Adrenal gland (tissue), 9 donors: ENCODE measurements at regions not wholly inside any gene's neighbourhood (a gene's known extent, or its start where the extent isn't known, plus 50 kb on each side); places are given as distances from the start of the nearest gene placed in this dataset.
"Not testable (repeated sequence)": the region's sequence is repeated elsewhere in the genome, so short reads cannot be mapped to it uniquely, and the experiment has no call there.

Experiments
- DNase-seq, 7 donors: peaks; one replicate each; pipeline ENCODE4 v3.0.0-alpha.2; 2019 to 2020
- H3K27ac ChIP-seq, 5 donors: fragments of 200-600 bp; sonication (generic) in 4 of 5; 1 replicate in 3 of 5; 2 replicates in 2 of 5; pipeline versions ENCODE4 v1.5.1 to v1.8.0; 2016 to 2020; ENCODE audit warnings: mild to moderate bottlenecking in 1 of 5
- H3K27me3 ChIP-seq: fragments of 200-600 bp; 2 replicates; pipeline ENCODE4 v1.8.0; 2021
- H3K36me3 ChIP-seq, 2 donors: fragments of 200-600 bp; replicated peaks in 1 of 2; 1 replicate in 1 of 2; 2 replicates in 1 of 2; pipeline versions ENCODE4 v1.5.1 to v1.8.0; 2018 to 2022
- H3K4me1 ChIP-seq, 2 donors: fragments of 200-600 bp; replicated peaks in 1 of 2; 1 replicate in 1 of 2; 2 replicates in 1 of 2; pipeline versions ENCODE4 v1.5.1 to v1.8.0; 2018 to 2021
- H3K4me3 ChIP-seq, 4 donors: fragments of 200-600 bp; sonication (generic) in 3 of 4; one replicate each; pipeline ENCODE4 v1.5.1; 2016 to 2018
- H3K9me3 ChIP-seq, 3 donors: fragments of 200-600 bp; sonication (generic) in 1 of 3; replicated peaks in 1 of 3; 1 replicate in 2 of 3; 2 replicates in 1 of 3; pipeline versions ENCODE4 v1.5.1 to v1.8.0; 2016 to 2021
- CTCF ChIP-seq, 6 experiments: fragments of 450-650 bp in 4 of 6; fragments of 200-600 bp in 2 of 6; sonication (generic) in 1 of 6; IDR thresholded peaks; 1 replicate in 5 of 6; 2 replicates in 1 of 6; pipeline versions ENCODE4 v1.5.1 to v1.8.0; 2016 to 2021; ENCODE audit warnings: antibody characterized with exemption in 6 of 6, mild to moderate bottlenecking in 2 of 6, moderate library complexity in 1 of 6
- POLR2A ChIP-seq, 2 donors: fragments of 450-650 bp; IDR thresholded peaks; one replicate each; pipeline ENCODE4 v1.6.1; 2017; ENCODE audit warnings: antibody characterized with exemption in 2 of 2, mild to moderate bottlenecking in 2 of 2, moderate library complexity in 1 of 2
- WGBS, 4 donors: extraction: QIAGEN DNeasy Blood & Tissue Kit in 2 of 4; methylation state at CpG; one replicate each; pipeline versions ENCODE4 v1.1.5 to v1.1.7; 2013 to 2017; 5-methylcytosine and 5-hydroxymethylcytosine counted together
- intact Hi-C, 2 donors: fragments of 100-400 bp; cut with DNase I; formaldehyde crosslinking; loops; one replicate each; pipeline versions ENCODE4 v1.14.1 to v1.15.0; 2022 to 2023
- donor health status: healthy with polysubstance abuse.
- donor health status: Bipolar disorder and iron deficiency.
- donor health status: DM: yes; HTN: yes; CAD: no.
- donor health status: DM: no; HTN: no; CAD: no.
- donor health status: DM: no; HTN: no; CAD: no.

GRCh38 chr2:192628017-192628416, 433.3 kb upstream of the TMEFF2 start:
- no peak for DNase-seq
- no peaks in the 10 kb centered on the region for H3K9me3 ChIP-seq
- WGBS, 4 donors: 83 to 94% (median 90%) methylated on average over 2 of the region's 2 CpGs
- H3K36me3 ChIP-seq: no peaks in the 10 kb centered on the region
- H3K4me1 ChIP-seq: no peaks in the 10 kb centered on the region
- no peak overlapping the region for H3K4me3 ChIP-seq
- no peaks in the 10 kb centered on the region for H3K27me3 ChIP-seq
- TF ChIP-seq CTCF (IDR thresholded peaks at IDR 0.05): no peak
- no peak for TF ChIP-seq POLR2A (IDR thresholded peaks at IDR 0.05)
- no peak overlapping the region for H3K27ac ChIP-seq
- intact Hi-C loops: no loop called here

GRCh38 chr2:192615105-192615504, 420.4 kb upstream of the TMEFF2 start:
- intact Hi-C loops: no loop called here
- TF ChIP-seq POLR2A (IDR thresholded peaks at IDR 0.05) (no peak), CTCF (IDR thresholded peaks at IDR 0.05) (no peak)
- Histone ChIP-seq H3K27ac (no peak overlapping the region), H3K4me1 (no peaks in the 10 kb centered on the region), H3K4me3 (no peak overlapping the region), H3K36me3 (no peaks in the 10 kb centered on the region), H3K9me3 (no peaks in the 10 kb centered on the region), H3K27me3 (no peaks in the 10 kb centered on the region)
- no peak for DNase-seq

GRCh38 chr2:192604295-192604694, 409.6 kb upstream of the TMEFF2 start:
- no peaks in the 10 kb centered on the region for H3K27me3 ChIP-seq
- WGBS, 4 donors: 63 to 88% (median 84%) methylated on average over 1 of the region's 1 CpG; no CpG with 5 or more reads in 1 of the 4 donors

GRCh38 chr2:192598649-192599048, 403.9 kb upstream of the TMEFF2 start:
- H3K27me3 ChIP-seq, H3K4me1 ChIP-seq, H3K4me3 ChIP-seq, H3K9me3 ChIP-seq, H3K36me3 ChIP-seq, DNase-seq, H3K27ac ChIP-seq, intact Hi-C loops: not testable (repeated sequence)
- WGBS, 4 donors: 81 to 90% (median 84%) methylated on average over 9 of the region's 9 CpGs

More at GRCh38 chr2:192604295-192604694, 409.6 kb upstream of the TMEFF2 start:
- Histone ChIP-seq H3K4me3 (no peak overlapping the region), H3K4me1 (no peaks in the 10 kb centered on the region), H3K36me3 (no peaks in the 10 kb centered on the region), H3K9me3 (no peaks in the 10 kb centered on the region), H3K27ac (no peak overlapping the region)
- intact Hi-C loops: no loop called here
- DNase-seq: no peak
- TF ChIP-seq POLR2A (IDR thresholded peaks at IDR 0.05): no peak
- TF ChIP-seq CTCF (IDR thresholded peaks at IDR 0.05): no peak

GRCh38 chr2:192593561-192593960, 398.8 kb upstream of the TMEFF2 start:
- H3K27ac ChIP-seq: no peak overlapping the region
- TF ChIP-seq CTCF (IDR thresholded peaks at IDR 0.05) (no peak), POLR2A (IDR thresholded peaks at IDR 0.05) (no peak)
- WGBS, 4 donors: 78 to 85% (median 81%) methylated on average over 6 of the region's 6 CpGs
- H3K27me3 ChIP-seq: no peaks in the 10 kb centered on the region
- H3K9me3 ChIP-seq: no peaks in the 10 kb centered on the region
- no peak overlapping the region for H3K4me3 ChIP-seq
- H3K36me3 ChIP-seq: no peaks in the 10 kb centered on the region
- no peak for DNase-seq
- intact Hi-C loops: no loop called here
- no peaks in the 10 kb centered on the region for H3K4me1 ChIP-seq
